ENCODE measurements at regions not wholly inside any gene's neighbourhood (a gene's known extent, or its start where the extent isn't known, plus 50 kb on each side); places are given as distances from the start of the nearest gene placed in this dataset.

- TF ChIP-seq EZH2phosphoT487 (IDR thresholded peaks at IDR 0.05; ENCODE audit: borderline replicate concordance, low read length) (no peak), CTCF (conservative IDR thresholded peaks at IDR 0.05; ENCODE audit: low read depth, low read length) (no peak), EZH2 (IDR thresholded peaks at IDR 0.05; ENCODE audit: low read length, unreplicated experiment) (no peak)
Measured at GRCh38 chr12:127729381-127729780, 537.6 kb upstream of the TMEM132C start.

Data from PC-3 (cell line).